Iris pigment epithelial cell (primary cell): ENCODE measurements at regions not wholly inside any gene's neighbourhood (a gene's known extent, or its start where the extent isn't known, plus 50 kb on each side); places are given as distances from the start of the nearest gene placed in this dataset.
"Not testable (repeated sequence)": the region's sequence is repeated elsewhere in the genome, so short reads cannot be mapped to it uniquely, and the experiment has no call there.

Experiments used
- DNase-seq: peaks from one replicate; pipeline ENCODE4 v3.0.0-alpha.2; 2011; ENCODE audit warnings: low read depth

DNA sequence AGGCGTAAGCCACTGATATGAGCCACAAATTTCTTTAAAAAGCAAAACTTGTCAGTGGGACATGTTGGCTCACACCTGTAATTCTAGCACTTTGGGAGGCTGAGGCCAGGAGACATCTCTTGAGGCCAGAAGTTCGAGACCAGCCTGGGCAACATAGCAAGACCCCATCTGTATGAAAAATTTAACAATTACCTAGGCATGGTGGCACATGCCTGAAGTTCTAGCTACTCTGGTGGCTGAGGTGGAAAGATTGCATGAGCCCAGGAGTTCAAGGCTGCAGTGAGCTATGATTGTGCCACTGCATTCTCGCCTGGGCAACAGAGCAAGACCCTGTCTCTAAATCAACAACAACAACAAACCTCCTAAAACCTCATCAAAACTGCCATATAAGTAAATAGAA is 147.6 kb upstream of the BARHL2 start:
- no peak for DNase-seq

DNA sequence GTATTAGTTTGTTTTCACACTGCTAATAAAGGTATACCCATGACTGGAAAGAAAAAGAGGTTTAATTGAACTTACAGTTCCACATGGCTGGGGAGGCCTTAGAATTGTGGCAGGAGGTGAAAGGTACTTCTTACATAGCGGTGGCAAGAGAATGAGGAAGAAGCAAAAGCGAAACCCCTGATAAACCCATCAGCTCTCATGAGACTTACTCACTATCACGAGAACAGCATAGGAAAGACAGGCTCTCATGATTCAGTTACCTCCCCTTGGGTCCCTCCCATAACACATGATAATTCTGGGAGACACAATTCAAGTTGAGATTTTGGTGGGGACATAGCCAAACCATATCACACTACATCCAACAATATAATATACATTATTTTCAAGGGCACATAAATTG is 145.7 kb upstream of the BARHL2 start:
- no peak for DNase-seq

GRCh38 chr1:90861421-90861820 is 144.3 kb upstream of the BARHL2 start:
- DNase-seq, result not testable (repeated sequence)

- DNase-seq, result no peak
These were observed 139.4 kb upstream of the BARHL2 start for GRCh38 chr1:90856463-90857007.

- no peak for DNase-seq
These were observed 137.4 kb upstream of the BARHL2 start for GRCh38 chr1:90854397-90854924.

DNA sequence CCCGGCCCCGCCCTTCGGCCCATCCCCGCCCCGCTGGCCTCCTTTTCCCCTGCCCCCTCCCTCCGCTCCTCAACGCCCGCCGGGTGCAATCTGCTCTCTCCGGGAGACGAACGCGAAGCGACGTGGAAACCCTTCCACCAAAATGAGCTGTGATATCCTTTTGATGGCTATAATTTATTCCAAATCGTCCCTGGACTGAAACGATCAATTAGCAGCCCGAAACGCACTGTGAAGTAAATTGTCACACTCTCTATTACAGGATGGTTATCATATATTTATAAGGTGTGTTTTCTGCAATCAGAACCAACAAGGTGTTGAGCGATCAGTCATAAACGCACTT is 134.6 kb upstream of the BARHL2 start:
- no peak for DNase-seq

DNA sequence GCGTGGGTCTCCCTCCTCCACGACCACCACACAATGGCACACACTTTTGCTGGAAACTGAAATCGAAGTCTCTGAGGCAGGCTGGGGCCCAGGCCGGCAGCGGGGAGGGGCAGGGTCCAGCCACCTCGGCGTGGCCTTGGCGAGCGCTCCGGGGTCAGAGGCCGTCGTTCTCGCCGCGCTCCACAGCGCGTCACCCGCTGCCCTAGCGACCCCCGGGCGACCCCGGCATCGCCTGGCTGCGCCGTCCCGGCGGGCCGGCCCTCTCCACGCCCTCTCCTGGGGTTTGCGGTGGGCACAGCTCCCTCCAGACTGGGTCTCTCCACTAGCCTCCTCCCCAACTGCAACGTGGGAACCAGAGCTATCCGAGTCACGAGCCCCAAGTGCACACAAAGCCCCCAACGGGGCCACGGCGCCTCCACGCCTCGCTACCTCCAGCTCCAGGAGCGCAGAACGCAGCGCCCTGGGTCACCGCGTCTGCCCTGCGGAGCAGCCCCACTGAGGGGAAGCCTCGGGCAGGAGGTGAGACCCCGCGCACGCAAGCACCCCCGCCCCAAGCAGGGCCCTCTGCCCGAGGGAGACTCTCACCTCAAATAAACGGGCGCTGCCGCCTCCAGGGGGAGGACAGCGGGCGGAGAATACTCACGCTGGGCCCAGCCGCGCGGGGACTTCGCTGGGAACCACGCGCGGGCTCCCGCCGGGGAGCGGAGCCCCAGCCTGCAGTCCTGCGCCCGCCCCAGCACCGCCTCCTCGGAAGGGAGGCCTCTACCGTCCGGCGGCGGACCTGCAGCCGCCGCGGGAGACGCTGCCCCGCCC is 134.0 kb upstream of the BARHL2 start:
- peak; percentile 78 for DNase-seq

DNA sequence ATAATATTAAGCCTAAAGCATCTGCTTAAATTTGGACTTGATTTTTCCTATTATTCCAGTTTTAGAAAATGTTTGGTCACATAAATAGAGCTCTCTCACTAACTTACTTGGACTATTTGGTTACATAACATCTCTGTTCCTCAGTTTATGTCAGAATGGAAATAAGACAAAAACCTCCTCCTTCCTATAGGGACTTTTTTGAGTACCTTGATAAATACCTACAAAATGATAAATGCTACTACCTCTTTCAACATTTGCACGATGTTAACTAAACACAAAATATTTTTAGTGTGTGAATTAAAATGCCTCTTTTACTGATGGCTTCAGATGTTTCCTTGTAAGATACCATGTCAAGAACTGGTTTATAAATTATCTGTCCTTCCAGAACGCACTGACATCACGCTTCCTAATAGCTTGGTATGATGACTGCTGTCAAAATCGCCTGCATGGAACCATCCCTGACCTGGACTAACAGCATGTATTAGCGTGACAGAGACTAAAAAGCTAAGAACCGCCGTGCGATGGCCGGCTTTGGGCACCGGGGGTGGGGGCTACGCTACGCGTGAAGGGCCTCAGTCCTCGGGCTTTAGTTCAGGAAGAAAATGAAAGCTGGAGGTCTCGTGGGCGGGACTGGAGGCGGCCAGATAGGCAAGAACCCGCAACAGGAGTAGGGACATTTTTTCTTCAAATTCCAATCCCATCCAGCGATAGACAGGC is 133.2 kb upstream of the BARHL2 start:
- peak; percentile 11 for DNase-seq

DNA sequence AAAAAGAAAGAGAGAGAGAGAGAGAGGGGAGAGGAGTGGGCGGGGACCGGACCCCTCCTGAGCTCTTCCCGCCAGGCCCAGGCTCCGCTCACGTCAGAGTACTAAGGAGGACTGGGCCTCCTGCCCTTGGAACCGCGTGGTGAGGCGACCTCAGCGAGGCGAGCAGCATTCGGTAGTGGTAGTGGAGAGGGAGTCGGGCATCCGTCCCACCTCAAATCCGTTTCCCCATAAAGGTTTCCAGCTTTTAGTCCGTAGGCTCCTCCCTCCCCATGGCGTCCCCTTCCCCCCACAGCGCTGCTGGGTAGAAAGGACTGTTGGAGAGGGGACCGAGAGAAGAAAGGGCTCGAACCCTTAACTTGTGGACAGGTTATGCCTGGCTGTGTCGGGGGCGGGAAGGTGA is 124.4 kb upstream of the BARHL2 start:
- no peak for DNase-seq

GRCh38 chr1:90840352-90840751 is 123.2 kb upstream of the BARHL2 start:
- no peak for DNase-seq

DNA sequence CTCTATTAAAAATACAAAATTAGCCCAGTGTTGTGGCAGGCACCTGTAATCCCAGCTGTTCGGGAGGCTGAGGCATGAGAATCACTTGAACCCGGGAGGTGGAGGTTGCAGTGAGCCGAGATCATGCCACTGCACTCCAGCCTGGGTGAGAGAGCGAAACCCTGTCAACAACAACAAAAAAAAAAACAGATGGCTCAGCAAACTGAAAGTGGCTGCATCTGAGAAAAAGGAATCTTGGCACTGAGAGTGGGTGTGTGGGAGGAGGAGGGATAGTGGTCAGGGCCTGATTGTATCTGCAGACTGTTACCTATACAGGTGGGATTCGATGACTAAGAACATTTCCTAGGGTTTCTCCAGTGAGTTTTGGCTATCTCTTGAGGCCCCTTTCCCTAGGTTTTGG is 122.2 kb upstream of the BARHL2 start:
- no peak for DNase-seq

DNA sequence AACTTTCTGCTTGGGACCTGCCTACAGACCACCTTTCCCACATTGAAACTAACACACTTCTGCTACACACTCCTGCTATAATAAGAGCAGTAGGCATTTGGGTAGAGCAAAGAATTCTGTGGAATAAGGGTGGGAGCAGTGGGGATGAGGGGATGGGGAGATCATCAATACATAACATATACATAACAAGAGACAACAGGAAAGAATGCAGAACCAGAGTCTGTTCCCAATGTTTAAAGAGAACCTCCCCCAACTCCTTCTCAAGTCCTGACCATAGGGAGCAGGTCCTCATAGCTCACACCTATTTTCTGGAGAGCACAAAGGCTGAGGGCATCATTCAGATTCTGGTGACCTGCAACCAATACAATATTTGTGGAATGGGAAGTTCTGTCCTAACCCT is 121.6 kb upstream of the BARHL2 start:
- no peak for DNase-seq

- DNase-seq, result no peak
These were observed 120.3 kb upstream of the BARHL2 start for GRCh38 chr1:90837420-90837819.

DNA sequence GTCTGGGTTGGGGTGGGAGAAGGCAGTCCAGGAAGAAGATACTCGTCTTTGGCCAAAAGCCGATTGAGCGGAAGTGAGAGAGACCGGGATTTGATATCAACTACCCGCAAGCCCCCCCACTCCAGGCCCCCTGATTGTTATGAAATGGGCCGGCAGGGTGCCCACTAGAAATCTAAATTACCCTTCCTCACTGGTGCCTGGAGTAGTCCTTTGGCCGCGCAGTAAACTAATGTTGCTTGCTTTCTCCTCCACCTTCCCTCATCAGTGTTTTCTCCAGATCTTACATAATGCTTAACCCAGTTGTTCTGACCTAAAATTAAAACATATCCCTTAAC is 119.2 kb upstream of the BARHL2 start:
- DNase-seq, result no peak

DNA sequence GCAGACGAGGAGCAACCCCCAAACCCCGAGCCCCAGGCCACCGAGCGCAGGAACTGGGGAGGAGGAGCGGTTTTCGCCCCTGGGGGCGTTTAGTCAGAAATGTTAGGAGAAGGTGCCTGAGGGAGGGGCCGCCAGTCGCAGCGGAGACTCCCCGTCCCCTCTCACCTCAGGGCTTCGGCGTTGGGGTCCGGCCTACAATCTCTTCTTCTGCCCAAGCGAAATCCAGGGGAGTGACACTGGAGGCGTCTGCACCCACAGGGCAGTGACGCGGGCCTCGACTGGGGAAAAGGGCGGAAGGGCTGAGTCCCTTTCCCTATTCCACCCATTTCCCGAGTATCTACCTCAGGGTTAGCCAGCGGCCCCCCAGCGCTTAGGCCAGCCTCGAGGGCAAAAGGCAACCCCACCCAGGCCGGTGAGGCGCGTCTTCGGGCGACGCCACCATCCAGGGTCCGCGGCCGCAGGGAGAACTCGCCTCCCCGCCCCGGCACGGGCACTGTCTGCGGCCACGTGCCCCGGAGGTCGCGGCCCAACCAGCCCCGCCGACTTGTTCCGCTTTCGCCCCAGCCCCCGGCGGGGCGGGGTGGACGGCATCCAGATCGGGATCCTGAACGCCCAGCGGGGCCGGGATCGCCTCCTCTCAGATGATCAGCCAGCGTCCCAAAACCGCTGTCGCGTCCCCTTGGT is 118.7 kb upstream of the BARHL2 start:
- no peak for DNase-seq

- no peak for DNase-seq
These were observed 118.0 kb upstream of the BARHL2 start for GRCh38 chr1:90834886-90835660.

DNA sequence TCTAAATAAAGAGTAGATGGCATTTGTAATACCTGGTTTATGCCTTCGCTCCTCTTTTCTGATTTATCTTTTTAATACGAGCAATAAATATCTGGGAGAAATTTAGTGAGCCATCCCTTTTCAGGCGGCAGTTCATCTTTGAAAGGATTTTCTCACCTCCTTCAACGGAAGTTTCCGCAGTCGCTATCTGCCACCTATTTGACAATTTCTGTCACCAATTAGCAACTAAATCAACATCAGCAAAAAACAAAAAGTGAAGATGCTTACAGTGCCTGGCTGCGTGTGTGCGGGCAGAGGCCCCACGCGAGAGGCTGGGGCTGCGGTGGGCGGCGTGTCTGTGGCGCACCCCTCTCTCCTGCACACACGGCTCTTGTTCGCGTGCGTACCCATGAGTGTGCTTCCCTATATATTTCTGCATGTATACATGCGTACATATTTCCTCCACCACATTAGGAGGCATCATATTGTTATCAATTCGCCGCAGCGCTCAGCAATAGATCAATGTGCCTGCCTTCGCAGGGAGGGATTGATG is 117.3 kb upstream of the BARHL2 start:
- DNase-seq, result no peak

- no peak for DNase-seq
These were observed 116.5 kb upstream of the BARHL2 start for GRCh38 chr1:90833466-90834110.

- no peak for DNase-seq
These were observed 114.8 kb upstream of the BARHL2 start for GRCh38 chr1:90831910-90832309.

GRCh38 chr1:90826834-90827233 is 109.7 kb upstream of the BARHL2 start:
- no peak for DNase-seq

DNA sequence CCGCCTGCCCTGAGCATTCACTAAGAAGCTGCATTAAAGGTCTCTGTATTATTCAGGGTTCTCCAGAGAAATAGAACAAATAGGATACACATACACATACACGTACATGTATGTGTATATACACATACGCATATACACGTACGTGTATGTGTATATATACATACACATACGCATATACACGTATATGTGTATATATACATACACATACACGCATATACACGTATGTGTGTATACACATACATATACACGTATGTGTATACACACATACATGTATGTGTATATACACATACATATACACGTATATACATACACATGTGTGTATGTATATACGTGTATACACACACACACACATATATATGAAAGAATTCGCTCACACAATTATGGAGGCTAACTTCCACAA is 108.9 kb upstream of the BARHL2 start:
- no peak for DNase-seq
